Pancreas (tissue), 10 donors: ENCODE measurements at regions not wholly inside any gene's neighbourhood (a gene's known extent, or its start where the extent isn't known, plus 50 kb on each side); places are given as distances from the start of the nearest gene placed in this dataset.

Source experiments
- ATAC-seq, 4 donors: fragments of 200-7000 bp; cut with Tn5 transposase; one replicate each; pipeline versions ENCODE4 v1.8.0 to v1.9.1; 2020; ENCODE audit warnings: mild to moderate bottlenecking in 4 of 4, moderate library complexity in 4 of 4
- DNase-seq, 6 donors: peaks; one replicate each; pipeline ENCODE4 v3.0.0-alpha.2; 2020
- FAIRE-seq: peaks from 2 replicates; lab custom pipeline; 2012; peaks lifted over from hg19 to GRCh38; lab: Jason Lieb, UNC
- H3K27ac ChIP-seq, 4 donors: fragments of 200-600 bp; sonication (generic); 1 replicate in 3 of 4; 2 replicates in 1 of 4; pipeline versions ENCODE4 v1.5.0 to v1.8.0; 2020
- H3K27me3 ChIP-seq, 4 donors: fragments of 200-600 bp; one replicate each; pipeline ENCODE4 v1.8.0; 2021
- H3K36me3 ChIP-seq, 3 donors: fragments of 200-600 bp; sonication (generic) in 1 of 3; one replicate each; pipeline versions ENCODE4 v1.5.0 to v1.8.0; 2020 to 2021
- H3K4me1 ChIP-seq, 3 donors: fragments of 200-600 bp; one replicate each; pipeline ENCODE4 v1.8.0; 2021
- H3K4me3 ChIP-seq, 4 donors: fragments of 200-600 bp; sonication (generic) in 2 of 4; one replicate each; pipeline versions ENCODE4 v1.5.0 to v1.8.0; 2020 to 2021
- H3K9me3 ChIP-seq, 4 donors: fragments of 200-600 bp; one replicate each; pipeline ENCODE4 v1.8.0; 2021
- CTCF ChIP-seq, 4 donors: fragments of 200-600 bp; sonication (generic) in 3 of 4; IDR thresholded peaks; one replicate each; pipeline versions ENCODE4 v1.5.0 to v1.8.0; 2021; ENCODE audit warnings: antibody characterized with exemption in 4 of 4
- WGBS, 2 donors: extraction: QIAGEN DNeasy Blood & Tissue Kit; methylation state at CpG; one replicate each; pipeline ENCODE4 v1.1.7; 2013; 5-methylcytosine and 5-hydroxymethylcytosine counted together
- intact Hi-C, 3 donors: fragments of 100-400 bp; cut with DNase I; formaldehyde crosslinking; loops; one replicate each; pipeline versions ENCODE4 v1.11.1 to v1.14.2; 2022
- donor health status: healthy with polysubstance abuse.
- donor health status: DM: no; HTN: no; CAD: no; lungs with moderate emphysema.
- donor health status: DM: no; HTN: no; CAD: no.
- donor health status: control.
- donor health status: control.
- donor health status: Bipolar disorder and iron deficiency.
- donor health status: DM: yes; HTN: yes; CAD: no.
- donor health status: DM: no; HTN: no; CAD: no.
- donor health status: DM: no; HTN: no; CAD: no.
- donor health status: DM: yes; HTN: yes; CAD: no.

DNA sequence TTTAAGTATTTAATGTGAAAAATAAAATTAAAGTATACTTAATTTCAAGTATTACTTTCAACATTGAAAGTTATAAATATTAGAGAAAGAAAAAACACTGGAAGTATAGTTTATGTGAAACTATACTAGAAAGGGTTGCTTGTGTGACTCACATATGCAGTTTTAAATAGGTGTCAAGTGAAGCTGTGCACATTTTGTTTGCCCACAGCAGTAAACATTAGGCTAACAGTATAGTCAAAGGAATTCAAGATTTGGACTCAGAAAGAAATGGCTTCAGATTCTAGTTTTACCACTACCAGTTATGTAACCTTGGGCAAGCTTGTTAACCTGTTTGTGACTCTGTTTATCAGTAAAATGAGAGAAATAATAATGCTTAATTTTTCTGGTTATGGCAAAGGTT, 148.2 kb downstream of the FAM47B start:
- H3K9me3 ChIP-seq, result no peaks in the 10 kb centered on the region
- no peaks in the 10 kb centered on the region for H3K4me1 ChIP-seq
- intact Hi-C loops, result no loop called here
- no peaks in the 10 kb centered on the region for H3K36me3 ChIP-seq
- H3K4me3 ChIP-seq, result no peak overlapping the region
- ATAC-seq, result no peak
- no peak for TF ChIP-seq CTCF (IDR thresholded peaks at IDR 0.05)
- no peak overlapping the region for H3K27ac ChIP-seq
- no peak for DNase-seq
- no peak for FAIRE-seq
- H3K27me3 ChIP-seq, result no peaks in the 10 kb centered on the region

GRCh38 chrX:35098419-35098818, 155.8 kb downstream of the FAM47B start:
- H3K4me1 ChIP-seq, result no peaks in the 10 kb centered on the region
- DNase-seq (no peak), ATAC-seq (no peak), FAIRE-seq (no peak)
- H3K27me3 ChIP-seq, result peaks cover 0 to 6% (median 0%) of the 10 kb centered on the region in 4 donors
- H3K36me3 ChIP-seq, result no peaks in the 10 kb centered on the region
- TF ChIP-seq CTCF (IDR thresholded peaks at IDR 0.05), result no peak
- intact Hi-C loops, result no loop called here
- no peak overlapping the region for H3K27ac ChIP-seq
- no peaks in the 10 kb centered on the region for H3K9me3 ChIP-seq
- no peak overlapping the region for H3K4me3 ChIP-seq

- Histone ChIP-seq H3K4me3 (no peak overlapping the region), H3K27ac (no peak overlapping the region), H3K4me1 (no peaks in the 10 kb centered on the region), H3K27me3 (peaks cover 0 to 10% (median 0%) of the 10 kb centered on the region in 4 donors), H3K36me3 (no peaks in the 10 kb centered on the region), H3K9me3 (no peaks in the 10 kb centered on the region)
- ATAC-seq, result no peak
- FAIRE-seq, result no peak
- intact Hi-C loops, result no loop called here
- TF ChIP-seq CTCF (IDR thresholded peaks at IDR 0.05), result no peak
- 82 to 85% methylated on average over 1 of the region's 1 CpG for WGBS, 2 donors
- DNase-seq, result no peak
Observed at GRCh38 chrX:35101901-35102300, 159.3 kb downstream of the FAM47B start.

GRCh38 chrX:35104626-35105025, 162.0 kb downstream of the FAM47B start:
- TF ChIP-seq CTCF (IDR thresholded peaks at IDR 0.05), result no peak
- Histone ChIP-seq H3K9me3 (no peaks in the 10 kb centered on the region), H3K27me3 (peaks cover 0 to 10% (median 0%) of the 10 kb centered on the region in 4 donors), H3K4me1 (no peaks in the 10 kb centered on the region), H3K36me3 (no peaks in the 10 kb centered on the region), H3K27ac (no peak overlapping the region), H3K4me3 (no peak overlapping the region)
- 65 to 66% methylated on average over 3 of the region's 3 CpGs for WGBS, 2 donors
- DNase-seq, result no peak
- intact Hi-C loops, result no loop called here
- no peak for ATAC-seq
- no peak for FAIRE-seq

- H3K27ac ChIP-seq, result no peak overlapping the region
- no peaks in the 10 kb centered on the region for H3K27me3 ChIP-seq
- H3K36me3 ChIP-seq, result no peaks in the 10 kb centered on the region
- H3K9me3 ChIP-seq, result no peaks in the 10 kb centered on the region
- intact Hi-C loops, result no loop called here
- no peak overlapping the region for H3K4me3 ChIP-seq
- ATAC-seq (no peak), DNase-seq (no peak), FAIRE-seq (no peak)
- no peak for TF ChIP-seq CTCF (IDR thresholded peaks at IDR 0.05)
- no peaks in the 10 kb centered on the region for H3K4me1 ChIP-seq
- WGBS, 2 donors, result 53 to 70% methylated on average over 1 of the region's 1 CpG
Observed at GRCh38 chrX:35115205-35115604, 172.6 kb downstream of the FAM47B start.
